Stimulated activated naive CD8-positive, alpha-beta T cell treated with anti-CD3 and anti-CD28 coated beads, Interleukin-15, Interleukin-2, amounts not matched to agents 100 U/mL and 50 U/mL, for 24 hours (primary cell): ENCODE measurements at regions not wholly inside any gene's neighbourhood (a gene's known extent, or its start where the extent isn't known, plus 50 kb on each side); places are given as distances from the start of the nearest gene placed in this dataset.

ENCODE experiments used
- ATAC-seq: fragments of 150-1000 bp; cut with Tn5 transposase; one replicate; pipeline ENCODE4 v1.10.0; 2021
- DNase-seq: peaks from one replicate; pipeline ENCODE4 v3.0.0; 2021

DNA sequence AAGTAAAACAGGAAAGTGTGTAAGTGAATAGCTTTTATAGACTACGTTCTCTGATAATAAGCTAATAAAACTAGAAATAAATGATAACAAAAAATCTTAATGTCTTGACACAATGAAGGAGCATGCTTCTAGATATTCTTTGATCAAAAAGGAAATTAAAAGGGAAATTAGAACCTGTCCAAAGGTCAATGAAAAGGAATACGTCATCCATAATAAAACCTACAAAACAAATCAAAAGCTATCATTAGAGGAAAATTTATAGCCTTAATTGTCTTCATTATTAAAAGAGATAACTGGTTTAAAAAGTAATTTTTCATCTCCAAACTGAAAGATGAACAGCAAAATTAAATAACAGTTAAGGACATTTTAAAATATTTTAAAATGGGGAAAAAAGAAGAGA is 196.3 kb upstream of the BTBD3 start:
- DNase-seq (no peak), ATAC-seq (no peak)

DNA sequence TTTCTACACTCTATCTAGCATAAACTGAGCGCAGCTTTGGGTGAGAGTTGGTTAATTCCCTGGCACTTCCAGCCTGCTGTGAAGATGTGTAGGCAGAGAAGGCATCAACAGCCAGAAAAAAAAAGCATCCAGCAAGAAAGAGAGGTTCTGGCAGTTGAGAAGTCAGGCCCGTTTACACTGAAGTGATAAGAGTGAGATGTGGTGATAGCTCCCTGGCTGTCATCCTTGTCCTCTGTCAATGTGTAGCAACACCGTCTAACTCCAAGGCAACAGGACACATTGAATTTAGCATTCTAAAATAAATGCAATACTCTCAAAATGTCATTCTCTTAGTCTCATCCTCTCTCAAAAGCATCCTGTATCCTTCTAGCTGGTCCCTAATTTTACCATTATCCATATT is 193.6 kb upstream of the BTBD3 start:
- ATAC-seq (no peak), DNase-seq (no peak)

DNA sequence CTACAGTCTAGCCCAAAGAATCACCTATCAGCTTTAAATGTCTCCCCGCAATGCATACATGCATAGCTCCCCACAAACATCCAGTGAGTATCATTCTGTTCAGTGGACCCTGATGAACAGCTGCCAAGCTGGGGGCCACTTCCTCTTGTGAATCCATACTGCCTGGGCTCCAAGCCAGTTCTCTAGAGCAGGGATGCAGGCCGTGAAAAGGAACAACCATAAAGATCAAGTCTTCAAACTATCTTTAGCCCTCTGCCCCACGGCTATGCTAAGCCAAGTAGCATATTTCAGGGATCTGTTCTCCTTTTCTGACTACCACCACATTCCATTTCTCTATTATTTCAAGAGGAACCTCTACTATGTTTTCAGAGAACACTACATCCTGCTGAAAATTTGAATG is 191.7 kb upstream of the BTBD3 start:
- DNase-seq = no peak

DNA sequence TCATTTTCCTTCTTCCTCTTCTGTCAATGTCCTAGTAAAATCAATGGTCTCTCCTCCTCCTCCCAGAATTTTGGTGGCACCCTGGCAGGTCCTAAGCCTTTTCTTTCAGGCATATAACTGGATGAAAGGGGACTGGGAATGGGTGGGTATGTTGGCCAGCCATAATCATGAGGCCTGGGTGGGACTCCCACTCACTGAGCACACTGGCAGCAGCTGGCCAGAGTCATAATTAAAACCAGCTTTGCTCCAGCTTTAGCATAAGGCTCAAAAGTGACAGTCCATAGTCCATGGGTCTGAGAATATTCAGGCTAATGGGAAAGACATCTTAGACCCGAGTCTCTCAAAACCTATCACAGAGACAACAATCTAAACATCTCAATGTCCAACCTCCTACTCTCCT is 190.0 kb upstream of the BTBD3 start:
- no peak for DNase-seq
- no peak for ATAC-seq

More for the DNA sequence above, 191.7 kb upstream of the BTBD3 start:
- ATAC-seq = no peak

DNA sequence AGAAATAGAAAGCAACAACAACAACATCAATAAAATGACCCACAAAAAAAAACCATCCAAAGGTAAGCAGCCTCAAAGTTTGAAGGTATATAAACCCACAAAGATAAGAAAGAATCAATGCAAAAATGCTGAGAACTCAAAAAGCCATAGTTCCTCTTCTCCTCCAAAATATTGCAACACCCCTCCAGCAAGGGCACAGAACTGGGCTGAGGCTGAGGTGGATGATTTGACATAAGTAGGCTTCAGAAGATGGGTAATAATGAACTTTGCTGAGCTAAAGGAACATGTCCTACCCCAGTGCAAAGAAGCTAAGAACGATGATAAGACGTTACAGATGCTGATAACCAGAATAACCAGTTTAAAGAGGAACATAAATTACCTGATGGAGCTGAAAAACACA is 188.8 kb upstream of the BTBD3 start:
- ATAC-seq = no peak
- DNase-seq = no peak

DNA sequence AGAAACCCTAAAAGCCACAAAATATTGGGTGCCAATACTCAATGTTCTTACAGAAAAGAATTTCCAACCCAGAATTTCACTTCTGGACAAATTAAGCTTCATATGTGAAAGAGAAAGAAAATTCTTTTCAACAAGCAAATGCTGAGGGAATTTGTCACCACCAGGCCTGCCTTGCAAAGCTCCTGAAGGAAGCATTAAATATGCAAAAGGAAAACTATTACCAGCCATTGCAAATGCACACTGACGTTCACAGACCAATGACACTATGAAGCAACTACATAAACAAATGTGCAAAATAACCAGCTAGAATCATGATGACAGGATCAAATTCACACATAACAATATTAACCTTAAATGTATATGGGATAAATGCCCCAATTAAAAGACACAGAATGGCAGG is 187.9 kb upstream of the BTBD3 start:
- DNase-seq = no peak
- no peak for ATAC-seq

DNA sequence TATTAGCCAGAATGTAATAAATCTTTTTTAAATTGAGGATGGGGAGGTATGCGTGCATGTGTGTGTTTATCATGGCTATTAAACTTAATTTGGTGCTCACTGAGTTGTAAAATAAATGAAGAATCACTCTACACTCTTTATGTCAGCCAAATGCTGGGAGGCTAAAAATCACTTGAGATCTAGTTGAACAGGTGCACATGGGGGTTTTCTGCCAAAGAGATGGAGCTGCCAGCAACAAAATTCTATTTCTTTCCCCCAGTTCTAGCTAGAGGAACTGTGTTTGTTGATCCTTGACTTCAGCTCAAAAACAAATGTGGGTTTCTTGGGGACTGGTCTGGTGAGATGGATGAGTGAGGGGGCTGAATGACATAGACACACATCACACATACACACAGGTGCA is 183.3 kb upstream of the BTBD3 start:
- ATAC-seq = no peak
- no peak for DNase-seq

DNA sequence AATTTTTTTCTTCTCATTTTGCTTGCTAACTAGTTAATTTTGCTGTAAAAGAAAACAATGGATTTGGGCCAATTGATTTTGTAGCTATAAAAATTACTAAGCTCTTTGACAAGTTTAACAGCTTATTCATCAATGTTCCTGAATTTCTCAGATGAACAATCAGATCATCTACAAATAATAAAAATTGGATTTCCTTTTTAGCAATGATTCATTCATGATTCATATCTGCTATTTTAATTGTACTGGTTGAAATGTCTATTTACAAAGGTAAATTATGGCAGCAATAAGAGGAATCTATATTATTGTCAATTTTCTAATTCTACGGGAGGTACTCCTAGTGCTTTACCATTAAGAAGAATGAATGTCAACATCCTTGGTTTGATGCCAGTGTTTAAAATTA is 178.8 kb upstream of the BTBD3 start:
- DNase-seq = no peak
- no peak for ATAC-seq

DNA sequence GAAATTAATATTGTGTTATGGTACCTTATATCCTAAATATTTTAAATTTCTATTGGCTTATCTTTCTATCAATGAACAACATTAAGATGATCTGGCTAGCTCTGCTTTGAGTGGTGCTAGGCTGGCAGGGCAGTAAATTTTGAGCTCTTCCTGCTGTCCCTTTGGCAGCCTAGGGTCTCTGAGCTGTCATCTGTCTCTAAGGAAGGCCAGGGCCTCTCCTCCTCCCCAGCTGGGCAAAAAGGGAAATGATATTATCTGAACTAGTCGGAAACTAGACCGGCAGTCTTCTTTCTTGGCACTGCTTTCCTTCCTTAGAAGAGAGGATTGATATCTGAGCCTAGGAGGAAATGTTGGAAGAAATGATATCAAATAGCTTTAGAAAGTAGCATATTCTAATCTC is 176.7 kb upstream of the BTBD3 start:
- ATAC-seq (no peak), DNase-seq (no peak)

DNA sequence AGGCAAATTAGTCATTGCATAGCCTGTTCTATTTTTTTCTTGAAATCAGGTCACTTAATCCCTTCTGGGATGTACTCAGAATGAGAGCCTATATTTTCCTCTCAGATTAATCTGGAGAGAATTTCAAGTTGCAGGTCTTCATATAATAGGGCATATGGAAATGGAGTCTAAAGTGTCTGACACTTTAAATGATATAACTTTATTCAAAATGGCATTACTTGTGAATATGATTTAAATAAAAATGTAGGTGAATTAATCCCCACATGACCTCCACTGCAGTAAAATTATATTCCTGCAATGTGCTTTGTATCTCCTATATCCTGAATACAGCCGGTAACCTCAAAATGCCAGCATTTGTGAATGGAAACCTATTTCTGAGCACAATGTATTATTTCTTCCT is 172.5 kb upstream of the BTBD3 start:
- ATAC-seq = no peak
- DNase-seq = no peak

DNA sequence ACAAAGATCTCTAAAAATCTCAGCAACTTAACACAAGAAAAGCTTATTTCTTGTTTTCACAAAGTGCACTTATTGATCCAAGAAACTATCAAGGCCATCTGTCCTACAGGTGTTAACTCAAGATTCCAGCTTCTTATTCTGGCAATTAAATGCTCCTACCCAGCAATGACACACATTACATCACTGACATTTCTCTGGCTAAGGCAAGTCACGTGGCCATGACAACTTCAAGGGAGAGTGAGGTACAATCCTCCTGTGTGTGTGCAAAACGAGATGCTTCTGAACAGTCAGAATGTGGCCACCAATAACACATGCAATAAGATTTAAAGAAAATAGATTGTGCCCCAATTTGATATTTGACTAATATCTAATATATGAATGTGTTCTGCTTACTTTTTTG is 169.3 kb upstream of the BTBD3 start:
- ATAC-seq (no peak), DNase-seq (no peak)

DNA sequence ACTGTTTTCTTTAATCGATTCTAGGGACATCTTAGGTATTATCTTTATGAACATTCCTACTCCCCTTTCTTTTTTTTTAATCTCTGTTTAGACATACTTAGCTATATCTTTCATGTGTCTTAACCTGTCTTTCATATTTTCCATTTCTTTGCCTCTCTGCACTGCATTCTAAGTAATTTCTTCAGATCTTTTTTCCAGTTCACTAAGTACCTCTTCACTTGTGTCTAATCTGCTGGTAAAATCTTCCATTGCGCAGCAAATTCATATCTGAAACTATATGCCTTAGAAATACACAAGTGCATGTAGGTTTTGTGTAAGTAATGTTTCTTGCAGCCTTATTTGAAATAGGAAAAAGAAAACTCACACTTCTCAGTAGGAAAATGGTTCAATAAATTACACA is 165.4 kb upstream of the BTBD3 start:
- ATAC-seq (no peak), DNase-seq (no peak)

DNA sequence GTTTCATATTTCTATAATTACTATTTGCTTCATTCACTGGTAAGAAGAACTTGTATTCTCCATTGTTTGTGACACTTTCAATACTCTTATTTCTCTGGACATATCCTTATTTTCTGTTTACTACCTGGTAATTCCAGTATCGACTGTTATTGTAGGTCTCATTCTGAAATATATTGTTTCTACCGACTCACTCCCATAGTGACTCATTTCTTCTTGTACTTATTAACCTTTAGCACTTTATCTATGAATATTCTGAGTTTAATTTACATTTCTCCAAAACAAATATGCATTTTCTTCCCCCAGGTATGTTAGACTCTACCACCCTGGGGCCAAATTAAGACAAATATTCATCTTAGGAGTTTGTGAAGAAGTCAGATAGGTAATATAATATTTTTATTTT is 164.5 kb upstream of the BTBD3 start:
- ATAC-seq = no peak
- DNase-seq = no peak

DNA sequence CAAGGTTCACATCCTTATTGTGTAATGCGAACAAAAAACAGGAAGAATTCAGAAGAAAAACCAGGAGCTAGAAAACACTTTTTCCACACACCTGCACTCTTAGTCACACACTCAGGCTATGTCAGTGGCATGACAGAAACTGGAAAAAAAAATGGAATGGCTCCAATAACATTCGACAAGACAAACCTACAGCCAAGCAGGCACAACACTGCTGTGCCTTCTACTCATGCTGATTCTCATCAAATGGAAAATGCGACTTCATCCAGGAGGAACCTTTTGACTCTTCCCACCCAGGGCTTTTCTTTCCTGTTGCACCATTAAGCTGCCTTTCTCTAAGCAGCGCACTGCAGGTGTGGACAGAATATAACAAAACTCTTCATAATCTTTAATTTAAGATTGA is 163.2 kb upstream of the BTBD3 start:
- DNase-seq (no peak), ATAC-seq (no peak)

DNA sequence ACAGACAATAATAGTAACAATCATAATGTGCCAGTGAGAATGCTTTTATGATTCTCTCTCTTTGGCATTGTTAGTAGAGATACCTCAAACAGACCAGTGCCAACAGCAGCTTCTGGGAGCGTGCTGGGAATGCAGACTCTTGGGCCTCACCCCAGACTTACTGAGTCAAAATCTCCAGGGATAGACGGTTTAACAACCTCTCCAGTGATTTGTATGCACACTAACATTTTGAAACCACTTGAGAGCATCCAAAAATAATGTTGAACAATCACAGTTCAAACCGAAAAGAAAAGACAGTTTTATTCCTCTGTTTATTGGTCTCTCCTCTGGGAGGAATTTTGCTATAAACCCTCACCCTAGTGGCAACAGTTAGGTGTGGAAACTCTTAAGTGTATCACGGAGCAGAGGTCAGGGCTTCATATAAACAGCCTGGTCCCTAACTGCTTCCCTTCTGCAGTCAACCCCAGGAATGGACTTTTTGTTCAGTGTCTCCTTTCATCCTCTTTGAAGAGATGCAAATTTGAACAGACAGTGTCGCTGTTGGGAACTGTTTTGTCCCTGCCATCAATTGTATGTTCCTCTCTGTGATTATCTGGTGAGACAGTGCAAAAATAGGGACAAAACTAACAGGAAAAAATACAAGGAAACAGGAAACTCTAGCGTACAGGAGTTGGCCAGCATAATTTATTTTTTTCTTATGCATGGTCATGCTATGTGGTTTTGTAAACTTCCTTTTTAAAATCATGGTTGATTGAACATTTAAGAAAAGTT is 162.4 kb upstream of the BTBD3 start:
- ATAC-seq (no peak), DNase-seq (no peak)

DNA sequence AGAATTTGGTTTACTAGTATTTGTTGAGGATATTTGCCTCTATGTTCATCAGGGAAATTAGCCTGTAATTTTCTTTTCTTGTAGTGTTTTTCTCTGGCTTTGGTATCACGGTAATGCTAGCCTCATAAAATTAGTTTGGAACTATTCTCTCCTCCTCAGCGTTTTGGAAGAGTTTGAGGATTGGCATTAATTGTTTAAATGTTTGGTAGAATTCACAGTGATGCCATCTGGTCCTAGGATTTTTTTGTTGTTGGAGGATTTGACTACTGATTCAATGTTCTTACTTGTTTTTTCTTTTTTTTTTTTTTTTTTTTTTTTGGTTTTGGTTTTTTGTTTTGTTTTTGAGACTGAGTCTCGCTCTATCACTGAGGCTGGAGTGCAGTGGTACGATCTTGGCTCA is 156.2 kb upstream of the BTBD3 start:
- DNase-seq (no peak), ATAC-seq (no peak)

DNA sequence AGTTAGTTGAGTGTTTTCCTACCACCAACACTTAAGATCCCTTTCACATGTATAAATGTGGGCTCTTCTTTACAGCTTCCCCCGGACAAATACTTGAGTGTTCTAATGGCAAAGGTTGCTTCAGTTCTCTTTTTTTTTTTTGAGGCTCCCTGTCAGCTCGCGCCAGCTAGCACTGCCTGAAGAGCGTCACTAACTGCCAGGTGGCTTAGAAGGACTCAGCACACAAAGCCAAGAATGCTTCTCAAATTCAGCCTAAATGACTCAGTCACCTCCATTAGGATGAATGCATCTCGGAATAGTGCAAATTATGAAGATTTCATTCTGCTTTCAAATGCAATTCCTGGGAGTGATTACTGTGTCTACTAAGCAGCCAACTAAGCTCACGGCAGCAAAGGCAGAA is 150.7 kb upstream of the BTBD3 start:
- ATAC-seq = no peak

DNA sequence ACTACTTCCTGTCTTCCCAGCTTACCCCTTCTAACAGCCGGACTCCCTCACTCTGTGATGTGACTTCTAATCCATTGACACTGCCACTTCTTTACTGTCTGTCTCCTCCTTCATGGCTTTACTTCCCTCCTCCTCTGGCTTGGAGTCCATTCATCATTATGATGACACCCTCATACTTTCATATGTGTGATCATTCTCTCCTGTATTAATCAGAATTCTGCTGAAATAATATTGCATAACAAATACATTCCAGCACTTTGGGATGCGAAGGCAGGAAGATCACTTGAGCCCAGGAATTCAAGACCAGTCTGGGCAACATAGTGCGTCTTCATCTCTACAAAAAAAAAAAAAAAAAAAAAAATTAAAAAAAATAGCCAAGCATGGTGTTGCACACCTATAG is 147.9 kb upstream of the BTBD3 start:
- no peak for DNase-seq
- no peak for ATAC-seq

More for the DNA sequence above, 150.7 kb upstream of the BTBD3 start:
- DNase-seq = no peak

DNA sequence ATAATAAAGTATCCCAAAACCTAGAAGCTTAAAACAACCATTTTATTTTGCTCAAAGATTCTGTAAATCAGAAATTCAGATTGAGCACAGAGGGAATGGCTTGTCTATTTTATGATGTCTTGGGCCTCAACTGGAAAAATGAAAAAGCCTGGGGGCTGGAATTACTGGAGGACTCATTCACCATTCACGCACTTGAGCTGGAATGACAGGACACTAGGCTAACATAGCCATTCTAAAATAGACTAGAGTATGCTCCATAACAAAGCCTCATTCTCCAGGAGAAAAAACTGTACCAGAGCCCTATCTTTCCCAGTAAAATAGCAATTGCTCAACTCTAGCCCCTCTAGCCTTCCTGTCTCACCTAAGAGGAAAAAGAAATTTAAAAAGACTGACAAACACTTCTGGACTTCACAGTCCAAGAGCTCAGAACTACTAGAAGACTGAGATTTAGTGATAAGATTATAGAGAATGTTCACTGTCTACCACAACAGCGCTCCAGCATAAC is 145.4 kb upstream of the BTBD3 start:
- no peak for ATAC-seq
- DNase-seq = no peak

DNA sequence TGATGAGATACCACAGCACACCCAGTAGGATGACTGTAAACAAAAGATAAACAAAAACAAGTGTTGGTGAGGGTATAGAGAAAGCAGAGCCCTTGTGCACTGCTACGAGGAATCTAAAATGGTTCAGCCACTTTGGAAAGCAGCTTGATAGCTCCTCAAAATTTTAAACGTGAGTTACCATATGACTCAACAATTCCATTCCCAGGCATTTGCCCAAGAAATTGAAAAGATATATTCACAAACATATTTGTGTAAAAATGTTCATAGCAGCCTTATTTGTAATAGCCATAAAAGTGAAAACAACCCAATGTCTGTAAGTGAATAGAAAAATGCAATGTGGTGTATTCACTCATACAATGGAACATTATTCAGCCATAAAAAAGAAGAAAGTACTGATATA is 141.0 kb upstream of the BTBD3 start:
- DNase-seq (no peak), ATAC-seq (no peak)

DNA sequence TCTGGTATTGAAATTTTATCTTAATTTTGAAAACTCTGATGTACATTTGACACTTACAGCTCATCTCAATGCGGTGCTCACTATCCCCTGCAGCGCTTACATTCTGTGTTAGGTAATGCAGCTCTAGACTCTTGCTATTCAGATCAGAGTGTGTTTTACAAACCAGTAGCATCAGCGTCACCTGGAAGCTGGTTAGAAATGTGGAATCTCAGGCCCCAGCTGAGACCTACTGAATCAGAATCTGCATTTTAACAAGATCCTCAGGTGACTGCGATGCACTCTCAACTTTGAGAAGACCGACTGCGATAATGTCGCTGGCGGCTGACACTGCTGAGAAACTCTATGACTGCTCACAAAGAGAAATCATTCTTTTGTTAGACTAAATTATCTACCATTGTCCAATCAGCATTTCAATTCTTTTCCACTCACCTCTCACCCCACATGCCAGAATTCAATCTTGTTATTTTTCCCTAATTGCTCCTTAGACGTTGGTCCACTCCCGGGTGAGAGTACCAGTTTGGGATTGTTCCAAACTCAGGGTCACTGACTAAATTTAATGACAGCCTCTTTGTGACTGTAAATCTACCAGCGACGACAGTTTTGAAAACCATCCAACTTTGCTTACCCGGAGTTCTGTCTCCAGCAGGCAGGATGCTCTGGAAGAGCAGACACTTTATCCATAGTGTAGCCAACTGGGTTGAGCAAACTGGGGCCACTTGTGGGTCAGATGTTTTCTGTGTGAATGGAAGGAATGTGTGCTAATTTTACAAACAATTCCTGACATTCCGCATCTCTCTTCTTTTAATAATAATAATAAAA is 140.1 kb upstream of the BTBD3 start:
- no peak for ATAC-seq

DNA sequence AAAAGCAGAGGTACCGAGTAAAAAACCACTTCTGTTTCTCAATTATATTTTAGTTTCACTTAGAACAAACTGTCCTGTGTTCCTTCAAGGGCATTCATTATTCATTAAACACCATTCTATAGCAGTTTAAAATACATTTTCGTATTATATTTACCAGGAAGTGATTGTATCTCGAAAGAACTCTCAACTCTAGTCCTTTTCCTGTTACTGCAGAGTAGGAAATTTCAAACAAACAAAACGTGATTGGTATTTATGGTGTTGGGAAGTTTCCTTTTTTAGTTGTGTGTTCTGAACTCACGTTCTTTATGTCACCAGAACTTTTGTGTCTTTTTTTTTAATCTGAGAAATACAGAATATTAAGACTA is 139.5 kb upstream of the BTBD3 start:
- DNase-seq = no peak
- ATAC-seq = no peak

More for the DNA sequence above, 140.1 kb upstream of the BTBD3 start:
- no peak for DNase-seq

DNA sequence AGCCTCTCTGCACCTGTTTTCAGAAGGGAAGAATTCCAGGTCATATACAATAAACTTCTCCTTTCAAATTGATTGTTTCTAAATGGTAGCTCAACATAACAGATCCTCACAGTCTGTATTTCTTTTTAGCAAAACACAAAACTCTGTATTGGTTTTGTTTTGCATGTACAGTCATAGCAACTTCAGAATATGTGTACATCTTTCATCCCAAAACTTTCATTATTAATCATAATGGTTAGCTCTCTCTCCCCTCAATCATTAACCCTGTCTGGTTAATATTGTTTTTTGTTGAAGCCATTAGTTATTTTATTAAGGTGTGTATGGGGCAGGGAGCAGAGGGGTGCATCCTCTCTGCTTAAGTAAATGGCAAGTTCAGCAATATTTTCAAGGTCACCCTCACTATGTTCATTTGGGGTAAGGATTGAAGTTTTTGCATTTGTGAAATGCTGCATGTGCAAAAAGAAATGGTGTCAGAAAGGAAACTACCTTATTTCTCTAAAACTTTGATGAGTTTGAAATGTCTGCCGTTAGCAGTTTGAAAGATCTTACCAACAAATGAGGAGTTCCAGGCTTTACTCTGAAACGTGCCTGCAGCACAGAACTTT is 136.8 kb upstream of the BTBD3 start:
- no peak for ATAC-seq
- DNase-seq = no peak
